MCF 10A (cell line): ENCODE measurements at regions not wholly inside any gene's neighbourhood (a gene's known extent, or its start where the extent isn't known, plus 50 kb on each side); places are given as distances from the start of the nearest gene placed in this dataset.

ENCODE experiments used
- BruUV-seq: library from RNA; stranded (reverse); fragments of 400-500 nt; replicated peaks from 2 replicates; lab custom pipeline; 2021; lab: Mats Ljungman, UMichigan
- CTCF ChIA-PET: fragments of 300-600 bp; sonication (Branson Sonifier 250); formaldehyde crosslinking; extraction: SDS; loops from one replicate; lab custom pipeline; 2021; ENCODE audit warnings: antibody characterized with exemption, inconsistent platforms; lab: Yijun Ruan, JAX
- POLR2A ChIA-PET: fragments of 300-600, 350-650 bp; sonication (Branson Sonifier 250); formaldehyde crosslinking; extraction: SDS; loops from one replicate; lab custom pipeline; 2020; ENCODE audit warnings: antibody characterized with exemption, inconsistent platforms; lab: Yijun Ruan, JAX
- DNase-seq: peaks from one replicate; pipeline ENCODE4 v3.0.0-alpha.2; 2018; ENCODE audit not compliant: unreplicated experiment
- H3K27ac Mint-ChIP-seq: one replicate; pipeline ENCODE4 v1.8.0; 2022; ENCODE audit warnings: mild to moderate bottlenecking, low read depth, mixed read lengths; ENCODE audit not compliant: unreplicated experiment
- H3K27me3 Mint-ChIP-seq: one replicate; pipeline ENCODE4 v1.8.0; 2022; ENCODE audit warnings: mixed read lengths; ENCODE audit not compliant: insufficient read depth, unreplicated experiment
- H3K36me3 Mint-ChIP-seq: one replicate; pipeline ENCODE4 v1.8.0; 2022; ENCODE audit warnings: mild to moderate bottlenecking, moderate library complexity, mixed read lengths; ENCODE audit not compliant: insufficient read depth, unreplicated experiment
- H3K4me1 Mint-ChIP-seq: one replicate; pipeline ENCODE4 v1.8.0; 2022; ENCODE audit warnings: mixed read lengths; ENCODE audit not compliant: insufficient read depth, unreplicated experiment
- H3K4me3 Mint-ChIP-seq: one replicate; pipeline ENCODE4 v1.8.0; 2022; ENCODE audit warnings: mild to moderate bottlenecking, moderate library complexity, mixed read lengths; ENCODE audit not compliant: unreplicated experiment
- H3K9me3 Mint-ChIP-seq: one replicate; pipeline ENCODE4 v1.8.0; 2022; ENCODE audit warnings: mixed read lengths; ENCODE audit not compliant: unreplicated experiment
- CTCF ChIP-seq: fragments of 200-600 bp; IDR thresholded peaks from one replicate; pipeline ENCODE4 v1.8.0; 2022; ENCODE audit warnings: antibody characterized with exemption, mild to moderate bottlenecking; ENCODE audit not compliant: unreplicated experiment
- intact Hi-C: fragments of 100-400 bp; cut with micrococcal nuclease; formaldehyde crosslinking; loops from 2 replicates; pipeline ENCODE4 v1.14.1; 2022

- H3K36me3 Mint-ChIP-seq, result no peaks in the 10 kb centered on the region
- no peaks in the 10 kb centered on the region for H3K27me3 Mint-ChIP-seq
- no peak for DNase-seq
- no peak overlapping the region for H3K4me3 Mint-ChIP-seq
- no peak overlapping the region for H3K27ac Mint-ChIP-seq
- peaks cover 8% of the 10 kb centered on the region for H3K4me1 Mint-ChIP-seq
- POLR2A ChIA-PET, result no interaction called here
- peaks cover 17% of the 10 kb centered on the region for H3K9me3 Mint-ChIP-seq
- BruUV-seq, result no TSS peak
- intact Hi-C loops, result no loop called here
- TF ChIP-seq CTCF, result no peak
- CTCF ChIA-PET, result no interaction called here
Measured at GRCh38 chr2:185687967-185688366, 50.6 kb upstream of the FSIP2 start.
